Activated CD8-positive, alpha-beta memory T cell treated with anti-CD3 and anti-CD28 coated beads, Interleukin-2, amount 10 ng/mL, durations not matched to agents 7 days and 5 days (primary cell): ENCODE measurements at regions not wholly inside any gene's neighbourhood (a gene's known extent, or its start where the extent isn't known, plus 50 kb on each side); places are given as distances from the start of the nearest gene placed in this dataset.
"Not testable (repeated sequence)": the region's sequence is repeated elsewhere in the genome, so short reads cannot be mapped to it uniquely, and the experiment has no call there.

Source experiments
- ATAC-seq: fragments of 150-1000 bp; cut with Tn5 transposase; one replicate; pipeline ENCODE4 v1.10.0; 2021; ENCODE audit warnings: moderate library complexity
- CTCF ChIA-PET: fragments of 350-600 bp; sonication (Branson Sonifier 250); formaldehyde crosslinking; loops from one replicate; lab custom pipeline; 2021; ENCODE audit warnings: antibody characterized with exemption; lab: Charles Lee
- DNase-seq: peaks from one replicate; pipeline ENCODE4 v3.0.0-alpha.2; 2020
- H3K27ac Mint-ChIP-seq: one replicate; pipeline ENCODE4 v1.8.0; 2021; ENCODE audit warnings: mild to moderate bottlenecking, mixed read lengths
- H3K27me3 Mint-ChIP-seq: one replicate; pipeline ENCODE4 v1.8.0; 2021; ENCODE audit warnings: mixed read lengths
- H3K36me3 Mint-ChIP-seq: one replicate; pipeline ENCODE4 v1.8.0; 2021; ENCODE audit warnings: mild to moderate bottlenecking, mixed read lengths
- H3K4me1 Mint-ChIP-seq: one replicate; pipeline ENCODE4 v1.8.0; 2021; ENCODE audit warnings: mixed read lengths
- H3K4me3 Mint-ChIP-seq: one replicate; pipeline ENCODE4 v1.8.0; 2021; ENCODE audit warnings: mild to moderate bottlenecking, moderate library complexity, mixed read lengths
- H3K9me3 Mint-ChIP-seq: one replicate; pipeline ENCODE4 v1.8.0; 2022; ENCODE audit warnings: low read depth, mixed read lengths

DNA sequence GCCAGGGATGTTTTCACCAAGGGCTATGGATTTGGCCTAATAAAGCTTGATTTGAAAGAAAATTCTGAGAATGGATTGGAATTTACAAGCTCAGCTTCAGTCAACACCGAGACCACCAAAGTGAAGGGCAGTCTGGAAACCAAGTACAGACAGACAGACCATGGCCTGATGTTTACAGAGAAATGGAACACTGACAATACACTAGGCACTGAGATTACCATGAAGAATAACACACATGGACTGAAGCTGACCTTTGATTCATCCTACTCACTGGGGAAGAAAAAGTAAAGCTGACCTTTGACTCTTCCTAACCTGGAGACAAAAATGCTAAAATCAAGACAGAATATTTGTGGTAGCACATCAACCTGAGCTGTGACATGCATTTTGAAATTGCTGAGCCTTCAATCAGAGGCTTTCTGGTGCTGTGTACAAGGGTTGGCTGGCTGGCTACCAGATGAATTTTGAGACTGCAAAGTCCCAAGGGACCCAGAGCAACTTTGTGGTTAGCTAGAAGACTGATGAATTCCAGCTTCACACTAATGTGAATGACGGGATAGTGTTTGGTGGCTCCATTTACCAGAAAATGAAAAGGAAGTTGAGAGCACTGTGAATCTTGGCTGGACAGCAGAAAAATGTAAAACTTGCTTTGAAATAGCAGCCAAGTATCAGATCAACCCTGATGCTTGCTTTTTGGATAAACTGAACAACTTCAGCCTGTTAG is 190.4 kb upstream of the KCTD3 start:
- DNase-seq (no peak), ATAC-seq (no peak)
- Mint-ChIP-seq H3K27me3 (no peaks in the 10 kb centered on the region), H3K4me3 (no peak overlapping the region), H3K9me3 (no peaks in the 10 kb centered on the region), H3K36me3 (no peaks in the 10 kb centered on the region), H3K4me1 (no peaks in the 10 kb centered on the region), H3K27ac (no peak overlapping the region)
- CTCF ChIA-PET: no interaction called here

- CTCF ChIA-PET: no interaction called here
- Mint-ChIP-seq H3K9me3 (no peaks in the 10 kb centered on the region), H3K27me3 (no peaks in the 10 kb centered on the region)
Measured at GRCh38 chr1:215377746-215378145, 189.4 kb upstream of the KCTD3 start.

GRCh38 chr1:215380566-215380965 is 186.5 kb upstream of the KCTD3 start:
- H3K4me1 Mint-ChIP-seq: no peaks in the 10 kb centered on the region
- H3K4me3 Mint-ChIP-seq: no peak overlapping the region
- CTCF ChIA-PET: no interaction called here
- no peaks in the 10 kb centered on the region for H3K9me3 Mint-ChIP-seq
- no peaks in the 10 kb centered on the region for H3K36me3 Mint-ChIP-seq
- H3K27ac Mint-ChIP-seq: no peak overlapping the region
- ATAC-seq (no peak), DNase-seq (no peak)
- no peaks in the 10 kb centered on the region for H3K27me3 Mint-ChIP-seq

More at GRCh38 chr1:215377746-215378145, 189.4 kb upstream of the KCTD3 start:
- H3K4me1 Mint-ChIP-seq: no peaks in the 10 kb centered on the region
- no peaks in the 10 kb centered on the region for H3K36me3 Mint-ChIP-seq
- H3K4me3 Mint-ChIP-seq: no peak overlapping the region
- DNase-seq: no peak
- H3K27ac Mint-ChIP-seq: no peak overlapping the region
- ATAC-seq: no peak

- ATAC-seq (no peak), DNase-seq (no peak)
- Mint-ChIP-seq H3K27ac (no peak overlapping the region), H3K4me1 (no peaks in the 10 kb centered on the region), H3K27me3 (no peaks in the 10 kb centered on the region), H3K36me3 (no peaks in the 10 kb centered on the region), H3K9me3 (peaks cover 7% of the 10 kb centered on the region), H3K4me3 (no peak overlapping the region)
- CTCF ChIA-PET: no interaction called here
Measured at GRCh38 chr1:215393476-215393875, 173.6 kb upstream of the KCTD3 start.

GRCh38 chr1:215394084-215394991 is 172.8 kb upstream of the KCTD3 start:
- H3K9me3 Mint-ChIP-seq: peaks cover 7% of the 10 kb centered on the region
- H3K27ac Mint-ChIP-seq: no peak overlapping the region
- no peaks in the 10 kb centered on the region for H3K27me3 Mint-ChIP-seq
- no peak overlapping the region for H3K4me3 Mint-ChIP-seq
- ATAC-seq (no peak), DNase-seq (no peak)
- CTCF ChIA-PET: no interaction called here
- H3K36me3 Mint-ChIP-seq: no peaks in the 10 kb centered on the region
- no peaks in the 10 kb centered on the region for H3K4me1 Mint-ChIP-seq

GRCh38 chr1:215397106-215397505 is 170.0 kb upstream of the KCTD3 start:
- Mint-ChIP-seq H3K36me3 (no peaks in the 10 kb centered on the region), H3K27ac (no peak overlapping the region), H3K4me3 (no peak overlapping the region), H3K27me3 (no peaks in the 10 kb centered on the region), H3K4me1 (no peaks in the 10 kb centered on the region), H3K9me3 (peaks cover 7% of the 10 kb centered on the region)
- CTCF ChIA-PET: no interaction called here
- no peak for DNase-seq
- ATAC-seq: no peak

DNA sequence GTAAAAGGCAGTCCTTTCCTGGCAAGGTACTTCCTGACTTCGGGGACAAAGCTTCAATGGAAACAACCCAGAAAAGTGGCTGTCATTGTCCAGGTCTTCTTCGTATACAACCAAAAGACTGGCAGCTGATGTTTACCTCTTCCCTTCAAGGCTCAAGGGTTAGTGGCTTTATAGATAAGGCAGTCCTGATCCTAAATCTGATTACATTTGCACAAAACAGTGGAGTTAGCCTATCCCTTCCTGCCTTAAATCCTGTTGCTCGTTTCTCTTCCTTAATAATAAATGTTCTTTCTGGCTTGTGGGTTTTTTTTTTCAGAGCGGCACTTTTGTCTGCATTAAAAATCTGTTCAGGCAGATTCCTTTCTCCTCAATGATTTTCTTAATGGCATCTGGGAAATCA is 169.3 kb upstream of the KCTD3 start:
- Mint-ChIP-seq H3K4me3 (no peak overlapping the region), H3K36me3 (no peaks in the 10 kb centered on the region), H3K27me3 (no peaks in the 10 kb centered on the region), H3K27ac (no peak overlapping the region), H3K9me3 (peaks cover 7% of the 10 kb centered on the region), H3K4me1 (no peaks in the 10 kb centered on the region)
- DNase-seq (no peak), ATAC-seq (no peak)
- CTCF ChIA-PET: no interaction called here

- Mint-ChIP-seq H3K27ac (no peak overlapping the region), H3K4me1 (no peaks in the 10 kb centered on the region), H3K9me3 (peaks cover 3% of the 10 kb centered on the region), H3K36me3 (no peaks in the 10 kb centered on the region), H3K27me3 (no peaks in the 10 kb centered on the region), H3K4me3 (no peak overlapping the region)
- DNase-seq (no peak), ATAC-seq (no peak)
- CTCF ChIA-PET: no interaction called here
Measured at GRCh38 chr1:215399787-215400186, 167.3 kb upstream of the KCTD3 start.

GRCh38 chr1:215400741-215401140 is 166.4 kb upstream of the KCTD3 start:
- Mint-ChIP-seq H3K4me1 (no peaks in the 10 kb centered on the region), H3K36me3 (no peaks in the 10 kb centered on the region), H3K9me3 (peaks cover 3% of the 10 kb centered on the region), H3K4me3 (no peak overlapping the region), H3K27me3 (no peaks in the 10 kb centered on the region), H3K27ac (no peak overlapping the region)
- ATAC-seq (no peak), DNase-seq (no peak)
- CTCF ChIA-PET: no interaction called here

DNA sequence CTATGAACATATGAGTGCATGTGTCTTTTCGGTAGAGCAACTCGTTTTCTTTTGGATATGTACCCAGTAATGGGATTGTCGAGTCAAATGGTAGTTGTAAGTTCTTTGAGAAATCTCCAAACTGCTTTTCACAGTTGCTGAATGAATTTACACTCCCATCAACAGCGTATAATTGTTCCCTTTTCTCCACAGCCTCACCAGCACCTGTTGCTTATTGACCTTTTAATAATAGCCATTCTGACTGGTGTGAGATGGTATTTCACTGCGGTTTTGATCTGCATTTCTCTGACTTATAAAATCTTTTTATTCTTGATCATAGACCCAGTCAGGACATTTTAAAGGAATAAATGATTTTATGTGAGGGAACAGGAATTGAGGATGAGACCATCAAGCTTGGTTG is 165.0 kb upstream of the KCTD3 start:
- CTCF ChIA-PET: no interaction called here
- Mint-ChIP-seq H3K4me3 (no peak overlapping the region), H3K36me3 (no peaks in the 10 kb centered on the region), H3K9me3 (no peaks in the 10 kb centered on the region), H3K27ac (no peak overlapping the region), H3K4me1 (no peaks in the 10 kb centered on the region), H3K27me3 (no peaks in the 10 kb centered on the region)
- ATAC-seq (no peak), DNase-seq (no peak)

- Mint-ChIP-seq H3K4me3 (no peak overlapping the region), H3K4me1 (no peaks in the 10 kb centered on the region), H3K36me3 (no peaks in the 10 kb centered on the region), H3K27ac (no peak overlapping the region), H3K27me3 (no peaks in the 10 kb centered on the region), H3K9me3 (no peaks in the 10 kb centered on the region)
- DNase-seq: no peak
- CTCF ChIA-PET: no interaction called here
- ATAC-seq: no peak
Measured at GRCh38 chr1:215405211-215405610, 161.9 kb upstream of the KCTD3 start.

GRCh38 chr1:215406927-215407326 is 160.2 kb upstream of the KCTD3 start:
- Mint-ChIP-seq H3K27me3 (no peaks in the 10 kb centered on the region), H3K9me3 (no peaks in the 10 kb centered on the region)
- CTCF ChIA-PET: no interaction called here

GRCh38 chr1:215407575-215407974 is 159.5 kb upstream of the KCTD3 start:
- Mint-ChIP-seq H3K27me3 (no peaks in the 10 kb centered on the region), H3K4me1 (no peaks in the 10 kb centered on the region), H3K9me3 (no peaks in the 10 kb centered on the region), H3K4me3 (no peak overlapping the region), H3K27ac (no peak overlapping the region), H3K36me3 (no peaks in the 10 kb centered on the region)
- DNase-seq (no peak), ATAC-seq (no peak)
- CTCF ChIA-PET: no interaction called here

More at GRCh38 chr1:215406927-215407326, 160.2 kb upstream of the KCTD3 start:
- no peak for ATAC-seq
- DNase-seq: no peak
- no peak overlapping the region for H3K27ac Mint-ChIP-seq
- no peaks in the 10 kb centered on the region for H3K4me1 Mint-ChIP-seq
- H3K36me3 Mint-ChIP-seq: no peaks in the 10 kb centered on the region
- no peak overlapping the region for H3K4me3 Mint-ChIP-seq

DNA sequence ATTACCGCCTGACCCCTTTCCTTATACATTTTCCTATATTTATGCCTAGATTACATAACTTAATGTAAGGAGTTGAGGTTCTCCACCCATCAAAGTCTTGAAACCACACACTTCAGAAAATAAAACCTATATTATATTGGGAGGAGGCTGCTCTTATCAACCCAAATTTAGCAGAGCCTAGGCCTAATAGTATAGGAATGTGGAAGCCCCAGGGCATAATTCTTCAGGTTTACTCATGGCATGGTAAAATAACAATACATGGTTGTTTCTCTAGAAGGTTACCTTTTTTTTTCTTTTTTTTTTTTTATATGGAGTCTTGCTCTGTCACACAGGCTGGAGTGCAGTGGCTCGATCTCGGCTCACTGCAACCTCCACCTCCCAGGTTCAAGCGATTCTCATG is 157.6 kb upstream of the KCTD3 start:
- H3K27ac Mint-ChIP-seq, H3K4me3 Mint-ChIP-seq, H3K36me3 Mint-ChIP-seq, ATAC-seq, CTCF ChIA-PET, H3K27me3 Mint-ChIP-seq, H3K4me1 Mint-ChIP-seq, DNase-seq, H3K9me3 Mint-ChIP-seq: not testable (repeated sequence)
